NCI-H146 treated with DMSO at 0.1 percent for 48 hours (cell line): ENCODE measurements at regions not wholly inside any gene's neighbourhood (a gene's known extent, or its start where the extent isn't known, plus 50 kb on each side); places are given as distances from the start of the nearest gene placed in this dataset.
"Not testable (repeated sequence)": the region's sequence is repeated elsewhere in the genome, so short reads cannot be mapped to it uniquely, and the experiment has no call there.

ENCODE experiments used
- DNase-seq: peaks from one replicate; lab custom pipeline; 2025; ENCODE audit not compliant: unreplicated experiment; lab: John Stamatoyannopoulos, UW

GRCh38 chr10:71081229-71081560 is 131.2 kb upstream of the UNC5B start:
- DNase-seq, result no peak

DNA sequence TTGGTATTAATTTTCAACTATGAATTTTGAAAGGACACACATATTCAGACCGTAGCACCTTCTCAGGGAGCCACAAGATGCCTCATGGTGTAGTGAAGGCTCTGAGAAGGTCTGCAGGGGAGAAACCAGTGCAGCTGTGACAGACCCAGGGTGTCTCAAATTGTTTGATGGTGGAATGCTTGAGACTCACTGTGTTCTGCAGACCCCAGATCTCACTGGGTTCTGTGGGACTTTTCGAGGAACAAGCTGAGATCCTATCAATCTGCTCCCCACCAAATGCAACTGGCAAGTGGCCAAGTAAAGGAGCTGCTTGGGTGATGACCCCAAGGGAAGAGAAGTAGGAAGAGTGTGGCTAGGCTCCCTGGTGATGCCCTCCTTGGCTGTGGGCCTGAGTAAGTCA is 130.5 kb upstream of the UNC5B start:
- DNase-seq, result no peak

DNA sequence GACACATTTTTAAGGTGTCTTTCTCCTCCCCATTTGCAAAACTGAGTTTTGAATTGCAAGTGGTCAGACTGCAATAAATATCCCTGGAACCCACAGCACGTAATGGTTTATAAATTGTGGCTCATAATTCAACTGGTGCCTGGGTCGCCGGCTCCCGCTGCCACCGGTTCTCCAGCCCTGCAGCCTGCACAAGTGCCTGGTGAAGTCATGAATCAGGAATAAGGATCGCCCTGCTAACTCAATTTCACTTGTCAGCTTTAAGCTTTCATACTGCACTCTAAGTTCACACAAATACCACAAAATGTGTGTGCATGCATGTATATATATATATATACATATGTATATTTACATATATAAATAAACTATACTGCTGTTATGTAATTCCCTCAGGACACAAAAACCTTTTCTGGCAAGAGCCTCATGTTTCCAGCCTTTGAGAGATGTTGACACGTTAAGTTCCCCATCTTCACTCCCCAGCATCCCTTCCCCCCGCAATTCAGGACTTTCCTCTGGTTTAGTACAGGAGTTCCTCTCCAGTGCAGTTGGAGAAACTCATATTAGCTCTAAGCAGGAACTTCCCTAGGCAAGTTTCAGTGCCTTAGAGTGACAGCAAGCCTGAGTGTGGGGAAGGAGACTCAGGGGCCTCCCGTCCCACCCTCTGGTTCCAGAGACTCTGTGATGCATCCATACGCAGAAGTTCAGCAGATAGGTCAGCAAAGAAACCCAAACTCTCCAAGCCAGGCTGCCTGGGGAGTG is 129.2 kb upstream of the UNC5B start:
- DNase-seq, result no peak

GRCh38 chr10:71083716-71083975 is 128.7 kb upstream of the UNC5B start:
- no peak for DNase-seq

GRCh38 chr10:71084061-71084817 is 128.1 kb upstream of the UNC5B start:
- no peak for DNase-seq

GRCh38 chr10:71084818-71085126 is 127.6 kb upstream of the UNC5B start:
- DNase-seq, result no peak

GRCh38 chr10:71085689-71086438 is 126.5 kb upstream of the UNC5B start:
- DNase-seq, result peak; percentile 91

- peak; percentile 90 for DNase-seq
Observed at GRCh38 chr10:71086439-71087080, 125.8 kb upstream of the UNC5B start.

GRCh38 chr10:71087622-71088021 is 124.7 kb upstream of the UNC5B start:
- DNase-seq, result peak; percentile 31

- no peak for DNase-seq
Observed at GRCh38 chr10:71088054-71088453, 124.3 kb upstream of the UNC5B start.

DNA sequence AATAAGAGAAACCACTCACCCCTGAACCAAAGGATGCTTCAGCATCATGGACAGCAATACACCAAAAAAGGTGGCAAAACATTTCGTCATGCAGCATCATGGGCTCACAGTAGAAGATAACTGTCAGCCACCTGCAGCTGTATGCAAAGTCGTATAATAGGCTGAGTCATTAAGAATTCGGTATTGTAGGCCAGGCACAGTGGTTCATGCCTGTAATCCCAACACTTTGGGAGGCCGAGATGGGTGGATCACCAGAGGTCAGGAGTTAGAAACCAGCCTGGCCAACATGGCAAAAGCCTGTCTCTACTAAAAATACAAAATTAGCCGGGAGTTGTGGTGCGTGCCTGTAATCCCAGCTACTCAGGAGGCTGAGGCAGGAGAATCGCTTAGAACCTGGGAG is 123.8 kb upstream of the UNC5B start:
- peak; percentile 91 for DNase-seq

DNA sequence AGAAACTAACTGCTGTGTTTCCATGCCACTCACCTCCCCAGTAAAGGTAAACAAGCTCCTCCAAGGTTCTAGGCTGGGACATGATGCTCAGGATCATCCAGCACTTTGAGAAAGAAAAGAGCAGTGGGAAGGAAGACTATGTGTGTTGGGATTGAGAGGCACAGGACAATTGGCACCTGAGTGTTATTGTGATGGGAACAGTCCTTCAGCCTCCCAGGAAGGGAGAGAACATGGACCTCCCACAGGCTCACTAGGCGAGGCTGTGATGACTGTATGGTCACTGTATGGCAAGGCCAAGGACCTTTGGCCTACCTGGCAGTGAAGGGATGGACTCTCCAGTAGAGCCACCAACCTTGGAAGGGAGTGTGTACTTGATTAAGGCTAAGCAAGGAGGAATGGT is 123.2 kb upstream of the UNC5B start:
- peak; percentile 6 for DNase-seq

GRCh38 chr10:71090330-71090729 is 122.0 kb upstream of the UNC5B start:
- DNase-seq, result no peak

DNA sequence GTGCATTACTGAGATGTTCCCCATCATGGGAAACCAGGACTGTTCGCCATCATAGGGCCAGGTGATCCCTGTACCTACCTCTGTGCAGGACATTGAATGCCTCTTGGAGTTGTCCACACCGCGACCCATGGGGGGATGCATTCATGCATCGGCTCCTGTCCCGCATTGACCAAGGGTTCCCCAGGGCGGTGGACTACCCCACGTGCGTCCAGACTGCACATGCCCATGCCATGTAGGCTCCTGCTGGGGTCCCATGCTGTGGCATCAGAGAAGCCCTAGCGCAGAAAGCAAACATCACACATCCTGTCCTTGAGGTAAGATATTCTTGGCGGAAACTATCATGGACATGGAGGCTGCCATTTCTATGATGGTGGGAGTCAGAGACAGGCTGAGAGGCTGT is 121.6 kb upstream of the UNC5B start:
- no peak for DNase-seq

DNA sequence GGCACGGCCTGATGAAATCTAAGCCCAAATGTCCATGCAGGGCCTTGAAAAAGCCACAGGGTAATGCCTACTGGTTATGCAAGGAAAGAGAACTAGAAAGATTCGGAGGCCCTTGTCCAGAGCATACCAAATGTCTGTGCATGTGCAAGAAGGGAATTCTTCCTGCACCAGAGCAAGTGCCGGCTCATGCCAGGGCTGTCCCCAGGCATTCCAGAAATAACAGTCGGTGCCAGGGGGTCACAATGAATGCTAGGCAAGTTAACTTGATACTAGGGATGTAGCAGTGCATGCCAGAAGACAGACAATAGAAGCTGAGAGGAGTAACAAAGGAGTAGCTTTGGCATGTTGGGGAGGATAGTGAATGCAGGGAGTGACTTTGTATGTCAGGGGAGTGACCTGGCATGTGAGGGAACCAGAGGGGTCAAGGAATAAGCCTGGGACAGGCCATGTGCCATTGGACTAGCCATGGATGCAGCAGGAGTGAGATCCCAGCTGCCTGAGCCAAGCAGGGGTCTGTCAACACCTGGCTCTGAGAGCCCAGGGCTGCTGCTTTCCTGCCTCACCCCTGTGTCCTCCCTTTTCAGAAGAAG is 119.5 kb upstream of the UNC5B start:
- no peak for DNase-seq

- no peak for DNase-seq
Observed at GRCh38 chr10:71093531-71093930, 118.8 kb upstream of the UNC5B start.

DNA sequence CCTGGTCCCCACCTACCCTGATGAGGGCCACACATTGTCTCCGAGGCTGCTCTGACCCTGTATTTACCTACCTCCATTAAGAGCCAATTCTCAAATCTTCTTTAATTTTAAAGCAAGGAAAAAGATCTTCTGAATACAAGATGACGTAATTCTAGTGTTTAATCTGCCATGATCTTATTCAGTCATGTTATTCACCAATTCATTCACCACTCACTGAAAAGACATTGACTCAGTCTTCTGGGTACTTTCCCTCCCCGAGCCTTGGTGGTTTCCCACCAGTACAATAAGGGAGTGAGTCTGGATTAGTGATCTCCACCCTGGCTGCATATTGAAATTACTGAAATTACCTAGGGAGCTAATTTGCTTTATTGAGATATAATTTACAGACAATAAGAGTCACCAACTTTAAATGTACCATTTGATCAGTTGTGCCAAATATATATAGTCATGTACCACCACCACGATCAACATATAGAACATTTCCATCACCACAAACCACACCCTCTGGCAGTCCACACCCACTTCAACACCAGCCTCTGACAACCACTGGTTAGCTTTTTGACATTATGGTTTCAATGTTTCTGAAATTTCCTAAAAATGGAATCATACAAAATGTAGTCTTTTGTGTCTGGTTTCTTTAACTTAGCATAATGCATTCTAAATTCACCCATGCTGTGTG is 117.5 kb upstream of the UNC5B start:
- no peak for DNase-seq

GRCh38 chr10:71099731-71100361 is 112.5 kb upstream of the UNC5B start:
- no peak for DNase-seq

GRCh38 chr10:71103961-71104360 is 108.4 kb upstream of the UNC5B start:
- DNase-seq, result no peak

DNA sequence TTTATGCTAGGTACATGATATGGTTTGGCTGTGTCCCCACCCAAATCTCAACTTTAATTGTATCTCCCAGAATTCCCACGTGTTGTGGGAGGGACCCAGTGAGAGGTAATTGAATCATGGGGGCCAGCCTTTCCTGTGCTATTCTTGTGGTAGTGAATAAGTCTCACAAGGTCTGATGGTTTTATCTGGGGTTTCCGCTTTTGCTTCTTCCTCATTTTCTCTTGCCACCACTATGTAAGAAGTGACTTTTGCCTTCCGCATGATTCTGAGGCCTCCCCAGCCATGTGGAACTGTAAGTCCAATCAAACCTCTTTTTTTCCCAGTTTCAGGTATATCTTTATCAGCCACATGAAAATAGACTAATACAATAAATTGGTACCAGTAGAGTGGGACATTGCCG is 106.2 kb upstream of the UNC5B start:
- DNase-seq, result not testable (repeated sequence)

- DNase-seq, result not testable (repeated sequence)
Observed at GRCh38 chr10:71107117-71107516, 105.3 kb upstream of the UNC5B start.
